ENCODE measurements at regions not wholly inside any gene's neighbourhood (a gene's known extent, or its start where the extent isn't known, plus 50 kb on each side); places are given as distances from the start of the nearest gene placed in this dataset.

DNA sequence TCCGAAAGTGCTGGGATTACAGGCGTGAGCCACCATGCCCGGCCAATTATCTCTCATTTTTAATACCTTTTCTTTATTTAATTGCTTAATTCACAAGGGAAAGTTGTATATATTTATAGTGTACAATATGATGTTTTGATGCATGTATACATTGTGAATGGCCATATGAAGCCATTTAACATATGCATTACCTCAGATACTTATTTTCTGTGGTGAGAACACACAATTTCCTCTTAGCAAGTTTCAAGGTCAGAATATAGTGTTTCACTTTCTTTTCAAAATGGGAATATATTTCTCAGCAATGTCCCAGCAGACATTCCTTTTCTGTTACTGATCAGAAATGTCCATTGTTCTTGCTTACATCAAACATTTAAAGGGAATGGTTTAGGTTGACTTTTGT is 1596.3 kb downstream of the MAT2B start:
- 95% methylated on average over 3 of the region's 3 CpGs for WGBS (ENCODE audit: low lambda C conversion rate, missing lambda C conversion rate)
- DNase-seq (ENCODE audit: low spot score) = no peak
- Histone ChIP-seq H3K27ac (no peak overlapping the region), H4K20me1 (ENCODE audit: insufficient read depth, poor library complexity, severe bottlenecking) (no peaks in the 10 kb centered on the region), H3K9me2 (replicated peaks; ENCODE audit: insufficient read depth) (no peaks in the 10 kb centered on the region), H3K36me3 (replicated peaks; ENCODE audit: insufficient read depth, low read depth) (no peaks in the 10 kb centered on the region), H3K4me1 (ENCODE audit: insufficient read depth) (no peaks in the 10 kb centered on the region), H2AFZ (no peak overlapping the region), H3K79me2 (no peaks in the 10 kb centered on the region), H3K9me3 (ENCODE audit: low read depth) (no peaks in the 10 kb centered on the region), H3K4me3 (no peak overlapping the region), H3K4me2 (no peak overlapping the region), H3K27me3 (no peaks in the 10 kb centered on the region)
- TF ChIP-seq, protein P1, sequence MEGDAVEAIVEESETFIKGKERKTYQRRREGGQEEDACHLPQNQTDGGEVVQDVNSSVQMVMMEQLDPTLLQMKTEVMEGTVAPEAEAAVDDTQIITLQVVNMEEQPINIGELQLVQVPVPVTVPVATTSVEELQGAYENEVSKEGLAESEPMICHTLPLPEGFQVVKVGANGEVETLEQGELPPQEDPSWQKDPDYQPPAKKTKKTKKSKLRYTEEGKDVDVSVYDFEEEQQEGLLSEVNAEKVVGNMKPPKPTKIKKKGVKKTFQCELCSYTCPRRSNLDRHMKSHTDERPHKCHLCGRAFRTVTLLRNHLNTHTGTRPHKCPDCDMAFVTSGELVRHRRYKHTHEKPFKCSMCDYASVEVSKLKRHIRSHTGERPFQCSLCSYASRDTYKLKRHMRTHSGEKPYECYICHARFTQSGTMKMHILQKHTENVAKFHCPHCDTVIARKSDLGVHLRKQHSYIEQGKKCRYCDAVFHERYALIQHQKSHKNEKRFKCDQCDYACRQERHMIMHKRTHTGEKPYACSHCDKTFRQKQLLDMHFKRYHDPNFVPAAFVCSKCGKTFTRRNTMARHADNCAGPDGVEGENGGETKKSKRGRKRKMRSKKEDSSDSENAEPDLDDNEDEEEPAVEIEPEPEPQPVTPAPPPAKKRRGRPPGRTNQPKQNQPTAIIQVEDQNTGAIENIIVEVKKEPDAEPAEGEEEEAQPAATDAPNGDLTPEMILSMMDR (IDR thresholded peaks at IDR 0.05; ENCODE audit: poor library complexity) = no peak

DNA sequence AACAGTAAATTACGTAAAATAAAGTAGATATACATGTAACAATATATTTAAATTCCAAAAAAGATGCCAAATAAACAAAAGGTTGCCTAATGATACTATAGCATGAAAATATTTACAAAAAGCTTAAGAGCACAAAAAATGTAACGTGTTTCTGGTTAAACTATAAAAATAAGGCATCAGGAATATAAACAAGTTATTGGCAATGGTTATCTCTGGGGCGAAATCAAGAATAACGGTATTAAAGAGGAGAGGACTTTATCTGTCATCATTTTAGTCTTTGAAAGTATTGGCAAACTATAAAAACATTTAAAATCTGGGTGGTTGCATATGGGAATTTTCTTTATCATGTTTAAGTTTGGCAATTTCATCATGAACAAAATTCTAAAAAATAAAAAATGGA is 1599.2 kb downstream of the MAT2B start:
- no peaks in the 10 kb centered on the region for H4K20me1 ChIP-seq (ENCODE audit: insufficient read depth, poor library complexity, severe bottlenecking)

DNA sequence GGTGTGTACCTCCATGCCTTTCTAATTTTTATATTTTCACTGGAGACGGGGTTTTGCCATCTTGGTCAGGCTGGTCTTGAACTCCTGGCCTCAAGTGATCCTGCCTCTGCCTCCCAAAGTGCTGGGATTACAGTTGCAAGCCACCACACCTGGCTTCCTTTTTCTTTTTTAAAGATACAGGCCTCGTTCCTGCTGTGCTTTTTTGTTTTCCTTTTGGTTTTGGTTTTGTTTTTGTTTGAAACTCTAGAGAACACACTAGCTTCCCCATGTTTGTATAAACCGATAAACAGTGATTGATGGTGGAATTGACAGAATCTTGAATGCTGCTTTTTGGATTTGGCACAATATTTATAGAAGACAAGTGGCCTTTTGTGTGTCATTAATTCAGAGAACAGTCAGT is 1603.4 kb downstream of the MAT2B start:
- Histone ChIP-seq H3K27ac (no peak overlapping the region), H2AFZ (no peak overlapping the region), H3K79me2 (no peaks in the 10 kb centered on the region), H3K4me1 (ENCODE audit: insufficient read depth) (no peaks in the 10 kb centered on the region), H3K27me3 (no peaks in the 10 kb centered on the region), H3K36me3 (replicated peaks; ENCODE audit: insufficient read depth, low read depth) (no peaks in the 10 kb centered on the region), H3K4me2 (no peak overlapping the region), H4K20me1 (ENCODE audit: insufficient read depth, poor library complexity, severe bottlenecking) (no peaks in the 10 kb centered on the region), H3K9me3 (ENCODE audit: low read depth) (no peaks in the 10 kb centered on the region), H3K9me2 (replicated peaks; ENCODE audit: insufficient read depth) (no peaks in the 10 kb centered on the region), H3K4me3 (no peak overlapping the region)
- WGBS (ENCODE audit: low lambda C conversion rate, missing lambda C conversion rate) = 83% methylated on average over 3 of the region's 3 CpGs
- no peak for DNase-seq (ENCODE audit: low spot score)
- TF ChIP-seq EZH2 (IDR thresholded peaks at IDR 0.05; ENCODE audit: borderline replicate concordance) (no peak), EZH2phosphoT487 (IDR thresholded peaks at IDR 0.05; ENCODE audit: low read depth, severe bottlenecking, unreplicated experiment) (no peak)
- TF ChIP-seq, protein P1 (IDR thresholded peaks at IDR 0.05; ENCODE audit: poor library complexity) = no peak

More for the DNA sequence above, 1599.2 kb downstream of the MAT2B start:
- no peaks in the 10 kb centered on the region for H3K36me3 ChIP-seq (replicated peaks; ENCODE audit: insufficient read depth, low read depth)
- TF ChIP-seq EZH2phosphoT487 (IDR thresholded peaks at IDR 0.05; ENCODE audit: low read depth, severe bottlenecking, unreplicated experiment) (no peak), EZH2 (IDR thresholded peaks at IDR 0.05; ENCODE audit: borderline replicate concordance) (no peak)
- TF ChIP-seq, protein P1 (IDR thresholded peaks at IDR 0.05; ENCODE audit: poor library complexity) = no peak
- no peak overlapping the region for H3K4me3 ChIP-seq
- DNase-seq (ENCODE audit: low spot score) = no peak
- H3K27ac ChIP-seq = no peak overlapping the region
- H3K9me2 ChIP-seq (replicated peaks; ENCODE audit: insufficient read depth) = no peaks in the 10 kb centered on the region
- no peak overlapping the region for H3K4me2 ChIP-seq
- no peaks in the 10 kb centered on the region for H3K79me2 ChIP-seq
- no peak overlapping the region for H2AFZ ChIP-seq
- H3K4me1 ChIP-seq (ENCODE audit: insufficient read depth) = no peaks in the 10 kb centered on the region
- H3K27me3 ChIP-seq = no peaks in the 10 kb centered on the region
- 43% methylated on average over 4 of the region's 4 CpGs for WGBS (ENCODE audit: low lambda C conversion rate, missing lambda C conversion rate)
- H3K9me3 ChIP-seq (ENCODE audit: low read depth) = no peaks in the 10 kb centered on the region

DNA sequence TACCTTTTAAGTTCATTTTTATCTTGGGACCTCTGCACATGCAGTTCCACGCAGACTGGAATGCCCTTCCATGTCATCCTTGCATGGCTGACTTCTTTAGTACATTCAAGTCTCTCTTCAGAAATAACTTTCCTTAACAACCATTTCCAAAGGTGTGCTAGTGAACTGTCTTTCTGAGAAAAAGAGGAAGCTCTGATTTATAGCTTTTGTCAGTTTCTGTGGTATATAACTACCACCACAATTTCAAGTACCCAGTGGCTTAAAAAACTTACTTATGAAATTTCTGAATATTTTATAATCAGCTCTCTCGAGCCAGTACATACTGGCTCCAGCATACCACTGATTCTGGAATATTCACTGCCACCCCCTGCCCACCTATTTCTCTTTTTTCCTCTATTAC is 1613.8 kb downstream of the MAT2B start:
- TF ChIP-seq EZH2phosphoT487 (IDR thresholded peaks at IDR 0.05; ENCODE audit: low read depth, severe bottlenecking, unreplicated experiment) (no peak), EZH2 (IDR thresholded peaks at IDR 0.05; ENCODE audit: borderline replicate concordance) (no peak)
- TF ChIP-seq, protein P1 (IDR thresholded peaks at IDR 0.05; ENCODE audit: poor library complexity) = no peak
- no peaks in the 10 kb centered on the region for H3K4me1 ChIP-seq (ENCODE audit: insufficient read depth)
- no peak overlapping the region for H2AFZ ChIP-seq
- no peaks in the 10 kb centered on the region for H3K27me3 ChIP-seq
- H3K4me3 ChIP-seq = no peak overlapping the region
- 98% methylated on average over 2 of the region's 2 CpGs for WGBS (ENCODE audit: low lambda C conversion rate, missing lambda C conversion rate)
- no peaks in the 10 kb centered on the region for H3K36me3 ChIP-seq (replicated peaks; ENCODE audit: insufficient read depth, low read depth)
- H4K20me1 ChIP-seq (ENCODE audit: insufficient read depth, poor library complexity, severe bottlenecking) = no peaks in the 10 kb centered on the region
- H3K27ac ChIP-seq = no peak overlapping the region
- H3K79me2 ChIP-seq = no peaks in the 10 kb centered on the region
- H3K4me2 ChIP-seq = no peak overlapping the region
- H3K9me2 ChIP-seq (replicated peaks; ENCODE audit: insufficient read depth) = no peaks in the 10 kb centered on the region
- DNase-seq (ENCODE audit: low spot score) = no peak
- H3K9me3 ChIP-seq (ENCODE audit: low read depth) = no peaks in the 10 kb centered on the region

All from hepatocyte (in vitro differentiated cells).